HG03354 (cell line): ENCODE measurements at regions not wholly inside any gene's neighbourhood (a gene's known extent, or its start where the extent isn't known, plus 50 kb on each side); places are given as distances from the start of the nearest gene placed in this dataset.

ENCODE experiments used
- ATAC-seq: cut with Tn5 transposase; IDR thresholded peaks from one replicate; pipeline ENCODE4 v1.9.1; 2021; ENCODE audit warnings: mild to moderate bottlenecking; ENCODE audit not compliant: unreplicated experiment, poor library complexity, severe bottlenecking

- no peak for ATAC-seq
These were observed 155.1 kb upstream of the RASGEF1B start for GRCh38 chr4:81626851-81627250.

GRCh38 chr4:81625422-81626417, 154.0 kb upstream of the RASGEF1B start:
- ATAC-seq = no peak

GRCh38 chr4:81623434-81623833, 151.7 kb upstream of the RASGEF1B start:
- ATAC-seq = no peak

GRCh38 chr4:81622474-81623184, 150.9 kb upstream of the RASGEF1B start:
- ATAC-seq = no peak

DNA sequence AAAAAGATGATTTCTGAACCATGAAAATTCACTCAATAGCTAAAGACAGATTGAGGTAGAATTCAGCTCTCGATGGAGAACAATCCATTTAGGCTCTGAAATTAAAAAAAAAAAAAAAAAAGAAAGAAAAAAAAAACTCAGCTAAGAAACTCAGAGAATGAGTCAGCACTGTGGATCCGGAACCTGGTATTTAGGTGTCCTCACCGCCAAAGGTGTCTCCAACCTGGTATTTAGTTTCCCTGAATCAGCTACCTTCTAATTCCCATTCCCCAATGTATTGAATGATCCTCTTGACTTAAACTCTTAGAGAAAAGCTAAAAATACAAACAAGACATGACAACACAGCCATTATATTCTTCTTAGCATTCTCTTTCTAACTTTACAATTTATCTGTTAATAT, 150.3 kb upstream of the RASGEF1B start:
- ATAC-seq = no peak

DNA sequence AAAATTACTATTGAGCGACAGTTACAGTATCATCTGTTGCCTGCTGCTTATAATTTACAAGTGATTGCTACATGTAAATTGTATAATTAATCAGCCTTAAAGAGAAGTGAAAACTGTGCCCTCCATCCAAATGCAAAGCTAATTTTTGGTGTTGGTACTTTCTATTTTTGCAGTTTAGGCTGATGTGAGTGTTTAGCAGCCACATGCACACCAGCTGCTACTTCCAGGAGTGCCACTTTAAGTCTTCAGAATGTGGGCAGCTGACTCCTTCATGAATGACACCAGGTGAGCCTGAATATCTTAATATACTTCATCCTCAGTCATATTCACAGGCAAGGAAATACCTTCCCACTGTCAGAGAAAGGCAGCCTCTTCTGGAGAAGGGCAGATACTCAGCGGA, 149.8 kb upstream of the RASGEF1B start:
- ATAC-seq = peak; percentile 64

DNA sequence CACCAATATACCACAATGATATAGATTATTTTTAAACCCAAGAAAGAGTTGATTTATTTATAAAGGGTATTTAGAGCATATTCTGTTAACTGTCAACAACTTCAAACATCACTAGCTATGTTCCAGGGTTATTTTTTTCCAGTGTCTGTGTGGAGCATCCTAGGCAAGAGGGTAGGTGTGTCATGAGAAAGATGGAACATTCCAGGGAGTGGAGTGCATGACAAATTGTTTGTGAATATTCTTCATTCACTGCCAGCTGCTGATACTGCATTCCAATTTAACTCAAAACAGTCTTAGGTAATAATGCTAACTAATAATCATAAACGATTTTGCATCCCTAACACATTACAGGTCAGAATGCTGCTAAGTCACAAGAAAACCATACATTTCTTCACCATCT, 148.7 kb upstream of the RASGEF1B start:
- no peak for ATAC-seq

GRCh38 chr4:81617545-81617944, 145.8 kb upstream of the RASGEF1B start:
- ATAC-seq = no peak

- ATAC-seq = no peak
These were observed 139.5 kb upstream of the RASGEF1B start for GRCh38 chr4:81611221-81611620.

DNA sequence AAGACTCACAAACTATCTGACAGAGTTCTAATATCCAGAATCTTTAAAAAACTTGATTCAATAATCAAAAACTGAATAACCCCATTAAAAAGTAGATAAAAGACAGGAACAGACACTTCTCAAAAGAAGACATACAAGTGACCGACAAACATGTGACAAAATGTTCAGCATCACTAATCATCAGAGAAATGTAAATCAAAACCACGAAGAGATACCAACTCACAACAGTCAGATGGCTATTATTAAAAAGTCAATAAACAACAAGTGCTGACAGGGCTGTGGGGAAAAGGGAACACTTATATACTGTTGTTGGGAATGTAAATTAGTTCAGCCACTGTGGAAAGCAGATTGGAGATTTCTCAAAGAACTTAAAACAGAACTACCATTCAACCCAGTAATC, 138.1 kb upstream of the RASGEF1B start:
- ATAC-seq = no peak

DNA sequence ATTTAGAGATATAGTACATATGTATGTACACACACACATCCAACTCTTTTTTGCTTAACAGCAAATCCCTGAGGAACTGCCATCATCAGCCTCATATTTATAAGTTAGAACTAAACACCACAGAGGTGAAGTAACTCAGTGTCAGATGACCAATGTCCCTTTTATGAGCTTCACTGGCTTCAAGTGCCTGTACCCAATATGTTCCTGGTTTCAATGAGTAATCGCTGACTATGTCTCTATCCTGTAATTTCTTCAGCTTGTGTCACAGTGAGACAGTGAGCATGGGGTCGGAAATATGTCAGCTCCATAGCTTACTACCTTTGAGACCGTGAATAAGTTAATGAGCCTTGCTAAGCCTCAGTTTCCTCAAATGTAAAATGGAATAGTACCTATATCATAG, 136.2 kb upstream of the RASGEF1B start:
- no peak for ATAC-seq

GRCh38 chr4:81606801-81607501, 135.2 kb upstream of the RASGEF1B start:
- ATAC-seq = no peak

- ATAC-seq = no peak
These were observed 134.5 kb upstream of the RASGEF1B start for GRCh38 chr4:81606166-81606565.

DNA sequence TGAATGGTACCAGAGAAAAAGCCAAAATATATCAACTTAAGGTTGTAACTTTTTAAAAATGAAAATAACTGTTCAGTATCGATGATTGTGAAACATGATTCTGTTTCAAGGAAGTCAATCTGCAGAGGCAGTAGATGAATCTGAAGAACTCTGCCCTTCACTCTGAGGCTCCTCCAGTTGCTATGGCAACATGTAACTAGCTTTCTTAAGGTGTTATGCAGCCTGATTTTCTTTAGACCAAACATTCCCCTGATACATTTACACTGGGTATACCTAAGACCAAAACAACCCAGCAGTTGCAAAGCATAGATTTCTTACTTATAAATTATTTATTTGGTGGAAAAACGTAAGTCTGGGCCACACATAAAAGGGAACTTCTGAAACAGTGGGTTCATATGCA, 133.6 kb upstream of the RASGEF1B start:
- ATAC-seq = peak; percentile 61

- no peak for ATAC-seq
These were observed 133.0 kb upstream of the RASGEF1B start for GRCh38 chr4:81604683-81605218.

DNA sequence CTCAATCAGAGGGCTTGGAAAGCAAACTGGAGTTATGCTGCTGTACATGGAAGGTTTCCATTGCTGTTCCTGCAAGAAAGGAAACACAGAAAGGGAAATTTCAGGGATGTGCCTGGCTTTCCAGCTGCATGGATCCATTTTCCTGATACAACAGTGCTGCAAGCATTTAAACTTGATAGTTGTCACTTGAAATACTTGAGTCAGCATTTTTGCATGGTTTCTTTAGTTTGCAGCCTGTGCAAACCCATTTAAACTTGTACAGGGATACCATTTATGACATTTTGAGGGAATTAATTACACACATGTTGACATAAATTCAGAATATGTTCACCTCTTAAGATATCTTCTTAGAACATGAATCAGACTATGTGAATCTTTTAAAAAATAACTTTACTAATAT, 131.1 kb upstream of the RASGEF1B start:
- no peak for ATAC-seq

GRCh38 chr4:81601358-81601694, 129.6 kb upstream of the RASGEF1B start:
- ATAC-seq = no peak

DNA sequence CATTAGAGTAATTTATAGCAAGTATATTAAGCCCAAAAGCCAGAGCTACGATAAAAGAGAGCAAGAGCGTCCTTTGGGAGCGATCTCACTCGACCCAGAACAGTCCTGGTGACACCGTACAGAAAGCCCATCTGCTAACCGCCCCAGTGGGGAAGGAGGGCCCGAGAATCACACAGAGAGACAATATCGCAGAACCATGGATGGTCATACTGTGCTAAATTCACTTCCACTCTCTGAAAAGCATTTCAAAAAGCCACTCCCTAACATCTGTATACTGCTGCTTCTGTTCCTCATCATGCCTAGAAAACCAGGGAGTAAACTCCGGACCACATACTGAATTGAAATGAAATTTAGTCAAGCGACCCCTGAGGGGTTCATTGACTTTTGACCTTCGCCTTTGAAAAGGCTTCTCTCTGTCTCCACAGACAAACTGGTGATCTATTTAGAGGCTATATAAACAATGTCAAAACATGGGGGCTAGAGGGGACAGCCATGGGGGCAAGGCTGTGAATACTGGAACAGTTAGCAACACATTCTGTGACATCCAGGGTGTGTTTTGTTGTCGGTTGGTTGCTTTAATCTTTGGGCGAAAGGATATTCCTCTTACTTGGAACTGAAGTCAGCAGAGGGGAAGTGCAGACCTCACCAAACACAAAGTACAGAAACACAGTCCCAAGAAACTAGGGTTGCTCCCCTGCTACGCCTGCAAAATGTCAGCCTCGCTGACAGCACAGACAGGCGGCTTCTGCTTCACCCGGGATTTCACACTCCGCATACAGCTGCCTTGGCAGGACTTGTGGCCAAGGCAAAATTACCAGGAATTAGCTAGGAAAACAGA, 129.0 kb upstream of the RASGEF1B start:
- ATAC-seq = no peak

DNA sequence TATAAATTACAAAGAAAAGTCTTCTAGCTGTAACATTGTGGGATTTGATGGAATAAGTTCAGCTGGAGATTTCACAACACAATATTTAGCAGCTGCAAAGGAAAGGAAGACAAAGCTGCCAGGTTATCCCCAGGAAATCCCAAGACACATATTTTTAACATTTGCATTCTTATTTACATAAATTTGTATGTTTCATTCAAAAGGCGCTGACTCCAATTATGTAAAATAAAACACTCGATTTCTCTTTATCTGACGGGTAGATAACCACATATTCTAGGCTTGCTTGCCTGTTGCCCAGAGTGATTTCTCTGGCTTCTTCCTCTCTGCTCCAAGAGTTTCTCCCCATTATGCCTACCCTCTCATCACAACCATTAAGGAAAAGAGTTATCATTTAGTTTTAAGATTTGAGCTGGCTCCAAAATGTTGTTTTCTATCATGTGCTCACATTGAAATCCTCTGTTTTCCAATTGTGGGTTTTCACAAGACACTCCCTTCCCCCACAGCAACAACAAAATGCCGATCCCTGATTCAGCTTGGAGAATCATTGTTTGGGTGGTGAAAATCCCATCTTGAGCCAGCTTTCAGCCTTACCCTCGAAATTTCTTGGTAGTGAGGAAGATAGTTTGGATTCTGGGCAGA, 128.2 kb upstream of the RASGEF1B start:
- no peak for ATAC-seq
